SK-N-SH (cell line): ENCODE measurements at regions not wholly inside any gene's neighbourhood (a gene's known extent, or its start where the extent isn't known, plus 50 kb on each side); places are given as distances from the start of the nearest gene placed in this dataset.
A peak's percentile ranks its signal among the peaks of the same experiment; 100 is the strongest.

Experiments
- CTCF ChIA-PET: fragments of 300-600, 350-600 bp; formaldehyde crosslinking; extraction: SDS; loops from one replicate; lab custom pipeline; 2021; lab: Yijun Ruan, JAX
- POLR2A ChIA-PET: fragments of 350-600 bp; sonication (Branson Sonifier 250); formaldehyde crosslinking; extraction: SDS; loops from one replicate; lab custom pipeline; 2020; ENCODE audit warnings: antibody characterized with exemption, inconsistent platforms; lab: Yijun Ruan, JAX
- DNase-seq: peaks from one replicate; pipeline ENCODE4 v3.0.0; 2012
- H2AFZ ChIP-seq: fragments of 200-600 bp; sonication (generic); 2 replicates; pipeline ENCODE4 v1.8.1; 2016; ENCODE audit warnings: antibody characterized with exemption, mild to moderate bottlenecking, low read depth
- H3F3A ChIP-seq: fragments of 200-600 bp; sonication (generic); replicated peaks from 2 replicates; pipeline ENCODE3; 2016; ENCODE audit warnings: antibody characterized with exemption, mild to moderate bottlenecking; ENCODE audit not compliant: insufficient read depth
- H3K27ac ChIP-seq, 2 experiments: fragments of 200-500 bp in 1 of 2; fragments of 200-600 bp in 1 of 2; sonication (Bioruptor generic) in 1 of 2; sonication (generic), shearing (Covaris generic) in 1 of 2; 2 replicates each; pipeline versions ENCODE4 v1.5.1 to v1.6.1; 2014 to 2016; ENCODE audit warnings: low read depth in 2 of 2, inconsistent platforms in 1 of 2, low read length in 1 of 2, mild to moderate bottlenecking in 1 of 2, mixed read lengths in 1 of 2
- H3K27me3 ChIP-seq: fragments of 200-600 bp; sonication (generic), shearing (Covaris generic); 2 replicates; pipeline ENCODE4 v1.6.1; 2016; ENCODE audit warnings: mixed run types; ENCODE audit not compliant: insufficient read depth
- H3K36me3 ChIP-seq, 2 experiments: fragments of 200-500 bp in 1 of 2; fragments of 200-600 bp in 1 of 2; sonication (Bioruptor generic) in 1 of 2; sonication (generic) in 1 of 2; replicated peaks in 1 of 2; 2 replicates each; pipeline versions ENCODE3 to v1.5.1; 2014 to 2016; ENCODE audit warnings: low read length in 1 of 2, mild to moderate bottlenecking in 1 of 2; ENCODE audit not compliant: insufficient read depth in 2 of 2, control insufficient read depth in 1 of 2
- H3K4me1 ChIP-seq, 2 experiments: fragments of 200-500 bp in 1 of 2; fragments of 200-600 bp in 1 of 2; sonication (Bioruptor generic) in 1 of 2; sonication (generic), shearing (Covaris generic) in 1 of 2; 2 replicates each; pipeline versions ENCODE4 v1.5.1 to v1.6.1; 2014 to 2016; ENCODE audit warnings: low read depth in 1 of 2, low read length in 1 of 2, mixed run types in 1 of 2; ENCODE audit not compliant: insufficient read depth in 2 of 2, control insufficient read depth in 1 of 2
- H3K4me2 ChIP-seq: fragments of 200-600 bp; sonication (generic), shearing (Covaris generic); 2 replicates; pipeline ENCODE4 v1.6.1; 2017; ENCODE audit warnings: mixed run types
- H3K4me3 ChIP-seq, 2 experiments: fragments of 200-500 bp in 1 of 2; fragments of 200-600 bp in 1 of 2; sonication (Bioruptor generic) in 1 of 2; sonication (generic), shearing (Covaris generic) in 1 of 2; 2 replicates each; pipeline versions ENCODE4 v1.5.1 to v1.8.1; 2014 to 2016; ENCODE audit warnings: low read depth in 2 of 2, inconsistent platforms in 1 of 2, low read length in 1 of 2, mild to moderate bottlenecking in 1 of 2, mixed read lengths in 1 of 2, moderate library complexity in 1 of 2
- H3K79me2 ChIP-seq: fragments of 200-600 bp; sonication (generic); 2 replicates; pipeline ENCODE4 v1.8.1; 2017; ENCODE audit warnings: mild to moderate bottlenecking; ENCODE audit not compliant: insufficient read depth
- H3K9ac ChIP-seq: fragments of 200-600 bp; sonication (generic); 2 replicates; pipeline ENCODE4 v1.6.1; 2017; ENCODE audit warnings: mixed run types
- H3K9me2 ChIP-seq: fragments of 200-600 bp; sonication (generic); 2 replicates; pipeline ENCODE4 v1.6.1; 2017; ENCODE audit warnings: mixed run types
- H3K9me3 ChIP-seq: fragments of 200-600 bp; sonication (generic); 2 replicates; pipeline ENCODE4 v1.6.1; 2017; ENCODE audit warnings: mixed run types, mild to moderate bottlenecking, moderate library complexity
- H4K20me1 ChIP-seq: fragments of 200-600 bp; sonication (generic); 2 replicates; pipeline ENCODE4 v1.6.1; 2017; ENCODE audit warnings: mild to moderate bottlenecking, mixed run types; ENCODE audit not compliant: insufficient read depth
- CHD2 ChIP-seq: fragments of 150-350 bp; IDR thresholded peaks from 2 replicates; pipeline ENCODE4 v1.6.1; 2018; ENCODE audit warnings: low read length; ENCODE audit not compliant: partially characterized antibody
- ELF1 ChIP-seq: IDR thresholded peaks from 2 replicates; pipeline ENCODE4 v1.4.0; 2012
- EP300 ChIP-seq, 2 experiments: IDR thresholded peaks; 2 replicates each; pipeline versions ENCODE4 v1.4.0 to v1.6.1; 2012; ENCODE audit warnings: borderline replicate concordance in 1 of 2, low read depth in 1 of 2, low read length in 1 of 2
- EZH2phosphoT487 ChIP-seq: fragments of 200-600 bp; sonication (generic); IDR thresholded peaks from 2 replicates; pipeline ENCODE4 v1.6.1; 2017; ENCODE audit warnings: low read depth, mixed run types, mild to moderate bottlenecking, antibody characterized with exemption, moderate library complexity, borderline replicate concordance
- FOSL2 ChIP-seq: IDR thresholded peaks from 2 replicates; pipeline ENCODE4 v1.4.0; 2012; ENCODE audit warnings: low read depth, mild to moderate bottlenecking, moderate library complexity, borderline replicate concordance
- FOXM1 ChIP-seq: IDR thresholded peaks from 2 replicates; pipeline ENCODE4 v1.4.0; 2012; ENCODE audit warnings: low read depth, mild to moderate bottlenecking
- GABPA ChIP-seq: IDR thresholded peaks from 2 replicates; pipeline ENCODE4 v1.4.0; 2012; ENCODE audit warnings: low read depth, mild to moderate bottlenecking
- GATA2 ChIP-seq: sonication (generic); formaldehyde crosslinking; IDR thresholded peaks from 2 replicates; pipeline ENCODE4 v1.5.0; 2020; ENCODE audit warnings: mild to moderate bottlenecking, missing genetic modification reagents
- JUND ChIP-seq: IDR thresholded peaks from 2 replicates; pipeline ENCODE4 v1.4.0; 2012
- MAX ChIP-seq: IDR thresholded peaks from 2 replicates; pipeline ENCODE4 v1.4.0; 2012; ENCODE audit warnings: low read depth
- MXI1 ChIP-seq: IDR thresholded peaks from 2 replicates; pipeline ENCODE4 v1.6.1; 2012; ENCODE audit warnings: mild to moderate bottlenecking, low read depth, low read length, improper control_type of control experiment
- NRF1 ChIP-seq: IDR thresholded peaks from 2 replicates; pipeline ENCODE4 v1.6.1; 2012; ENCODE audit warnings: low read depth, mild to moderate bottlenecking, low read length
- POLR2AphosphoS5 ChIP-seq: IDR thresholded peaks from 2 replicates; pipeline ENCODE4 v1.6.1; 2012; ENCODE audit warnings: low read depth, low read length
- RAD21 ChIP-seq: IDR thresholded peaks from 2 replicates; pipeline ENCODE4 v1.6.1; 2012; ENCODE audit warnings: mild to moderate bottlenecking, low read length
- RCOR1 ChIP-seq: fragments of 150-350 bp; IDR thresholded peaks from 2 replicates; pipeline ENCODE4 v1.6.1; 2017; ENCODE audit warnings: antibody characterized with exemption, low read length
- SIN3A ChIP-seq: IDR thresholded peaks from 2 replicates; pipeline ENCODE4 v1.6.1; 2012; ENCODE audit warnings: low read depth, mild to moderate bottlenecking, low read length, moderate library complexity, borderline replicate concordance
- SMC3 ChIP-seq: IDR thresholded peaks from 2 replicates; pipeline ENCODE4 v1.6.1; 2012; ENCODE audit warnings: low read depth, low read length, improper control_type of control experiment
- TCF12 ChIP-seq: IDR thresholded peaks from 2 replicates; pipeline ENCODE4 v1.4.0; 2012
- WGBS: methylation state at CpG from one replicate; pipeline ENCODE4 v1.1.6; 2017; ENCODE audit warnings: low lambda C conversion rate; 5-methylcytosine and 5-hydroxymethylcytosine counted together
- TF ChIP-seq, protein P1 (sequence below): fragments of 150-350 bp; IDR thresholded peaks from 2 replicates; pipeline ENCODE4 v1.6.1; 2016; ENCODE audit warnings: mild to moderate bottlenecking, low read depth, low read length
- TF ChIP-seq, protein P2 (sequence below): IDR thresholded peaks from 2 replicates; pipeline ENCODE4 v1.4.0; 2012; ENCODE audit warnings: low read depth, borderline replicate concordance
- TF ChIP-seq, protein P3 (sequence below): fragments of 200-600 bp; sonication (generic); IDR thresholded peaks from 2 replicates; pipeline ENCODE4 v1.6.1; 2017; ENCODE audit warnings: antibody characterized with exemption, mild to moderate bottlenecking, moderate library complexity

DNA sequence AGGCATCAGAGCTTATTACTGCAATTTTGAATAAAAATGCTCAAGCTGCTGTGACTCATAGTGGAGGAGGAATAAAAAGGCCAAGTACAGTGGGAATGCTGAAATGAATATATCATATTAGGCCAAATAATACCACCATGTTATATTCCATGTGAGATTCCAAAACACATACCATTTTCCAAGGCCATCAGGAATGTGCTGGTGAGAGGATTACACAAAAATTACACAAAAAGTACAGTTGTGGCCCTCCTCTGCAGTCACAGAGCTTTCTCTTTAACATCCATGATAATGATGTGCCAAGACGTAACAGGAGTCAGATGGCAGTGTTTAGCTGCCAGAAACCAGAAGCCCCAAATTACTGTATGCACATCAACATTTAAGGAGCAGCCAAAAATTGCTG is 153.5 kb downstream of the PCDH18 start:
- Histone ChIP-seq H3K4me1 (peaks cover 0 to 3% of the 10 kb centered on the region in 2 experiments; a peak in 2 of 4 replicates), H3K4me3 (no peak overlapping the region), H3K36me3 (no peaks in the 10 kb centered on the region), H3K9me2 (no peaks in the 10 kb centered on the region), H3K4me2 (no peak overlapping the region), H3F3A (peaks cover 4% of the 10 kb centered on the region), H3K27me3 (no peaks in the 10 kb centered on the region), H3K9me3 (no peaks in the 10 kb centered on the region), H3K9ac (no peak overlapping the region), H4K20me1 (no peaks in the 10 kb centered on the region), H3K27ac (peak overlapping the region in 1 of 2 experiments; percentile 55; a peak in 2 of 4 replicates), H3K79me2 (no peaks in the 10 kb centered on the region), H2AFZ (no peak overlapping the region)
- DNase-seq = no peak
- POLR2A ChIA-PET = no interaction called here
- CTCF ChIA-PET = no interaction called here
- TF ChIP-seq, protein P1, sequence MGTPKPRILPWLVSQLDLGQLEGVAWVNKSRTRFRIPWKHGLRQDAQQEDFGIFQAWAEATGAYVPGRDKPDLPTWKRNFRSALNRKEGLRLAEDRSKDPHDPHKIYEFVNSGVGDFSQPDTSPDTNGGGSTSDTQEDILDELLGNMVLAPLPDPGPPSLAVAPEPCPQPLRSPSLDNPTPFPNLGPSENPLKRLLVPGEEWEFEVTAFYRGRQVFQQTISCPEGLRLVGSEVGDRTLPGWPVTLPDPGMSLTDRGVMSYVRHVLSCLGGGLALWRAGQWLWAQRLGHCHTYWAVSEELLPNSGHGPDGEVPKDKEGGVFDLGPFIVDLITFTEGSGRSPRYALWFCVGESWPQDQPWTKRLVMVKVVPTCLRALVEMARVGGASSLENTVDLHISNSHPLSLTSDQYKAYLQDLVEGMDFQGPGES = no peak
- TF ChIP-seq EP300 (IDR thresholded peaks at IDR 0.05; ENCODE audit: borderline replicate concordance in 1 of 2, low read depth in 1 of 2, low read length in 1 of 2) (no peak), RAD21 (peak; percentile 38), GABPA (no peak), FOSL2 (no peak), CHD2 (no peak), RCOR1 (no peak), ELF1 (no peak), POLR2AphosphoS5 (no peak), NRF1 (no peak), JUND (no peak), MXI1 (no peak), TCF12 (no peak), MAX (no peak), SIN3A (no peak), SMC3 (peak; percentile 12; the same call in 1 of the 2 replicates)
- TF ChIP-seq, protein P2, sequence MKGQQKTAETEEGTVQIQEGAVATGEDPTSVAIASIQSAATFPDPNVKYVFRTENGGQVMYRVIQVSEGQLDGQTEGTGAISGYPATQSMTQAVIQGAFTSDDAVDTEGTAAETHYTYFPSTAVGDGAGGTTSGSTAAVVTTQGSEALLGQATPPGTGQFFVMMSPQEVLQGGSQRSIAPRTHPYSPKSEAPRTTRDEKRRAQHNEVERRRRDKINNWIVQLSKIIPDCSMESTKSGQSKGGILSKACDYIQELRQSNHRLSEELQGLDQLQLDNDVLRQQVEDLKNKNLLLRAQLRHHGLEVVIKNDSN = no peak
- WGBS = 71% methylated on average over 1 of the region's 1 CpG

GRCh38 chr4:137378393-137378792 is 153.9 kb downstream of the PCDH18 start:
- Histone ChIP-seq H3K4me1 (peaks cover 0 to 3% of the 10 kb centered on the region in 2 experiments; a peak in 2 of 4 replicates), H3K4me2 (no peak overlapping the region), H3K9me3 (no peaks in the 10 kb centered on the region), H3K27me3 (no peaks in the 10 kb centered on the region), H3K79me2 (no peaks in the 10 kb centered on the region), H3K9me2 (no peaks in the 10 kb centered on the region), H3F3A (peaks cover 4% of the 10 kb centered on the region), H3K4me3 (no peak overlapping the region), H3K27ac (peak overlapping the region in 1 of 2 experiments; percentile 55; a peak in 2 of 4 replicates), H4K20me1 (no peaks in the 10 kb centered on the region), H3K36me3 (no peaks in the 10 kb centered on the region), H2AFZ (no peak overlapping the region), H3K9ac (no peak overlapping the region)
- ChIA-PET POLR2A (no interaction called here), CTCF (no interaction called here)
- TF ChIP-seq GATA2 (CRISPR knock-in tag) (no peak), NRF1 (no peak), TCF12 (no peak), EZH2phosphoT487 (no peak), SIN3A (no peak), FOXM1 (no peak), SMC3 (no peak), FOSL2 (no peak)
- TF ChIP-seq, protein P3, sequence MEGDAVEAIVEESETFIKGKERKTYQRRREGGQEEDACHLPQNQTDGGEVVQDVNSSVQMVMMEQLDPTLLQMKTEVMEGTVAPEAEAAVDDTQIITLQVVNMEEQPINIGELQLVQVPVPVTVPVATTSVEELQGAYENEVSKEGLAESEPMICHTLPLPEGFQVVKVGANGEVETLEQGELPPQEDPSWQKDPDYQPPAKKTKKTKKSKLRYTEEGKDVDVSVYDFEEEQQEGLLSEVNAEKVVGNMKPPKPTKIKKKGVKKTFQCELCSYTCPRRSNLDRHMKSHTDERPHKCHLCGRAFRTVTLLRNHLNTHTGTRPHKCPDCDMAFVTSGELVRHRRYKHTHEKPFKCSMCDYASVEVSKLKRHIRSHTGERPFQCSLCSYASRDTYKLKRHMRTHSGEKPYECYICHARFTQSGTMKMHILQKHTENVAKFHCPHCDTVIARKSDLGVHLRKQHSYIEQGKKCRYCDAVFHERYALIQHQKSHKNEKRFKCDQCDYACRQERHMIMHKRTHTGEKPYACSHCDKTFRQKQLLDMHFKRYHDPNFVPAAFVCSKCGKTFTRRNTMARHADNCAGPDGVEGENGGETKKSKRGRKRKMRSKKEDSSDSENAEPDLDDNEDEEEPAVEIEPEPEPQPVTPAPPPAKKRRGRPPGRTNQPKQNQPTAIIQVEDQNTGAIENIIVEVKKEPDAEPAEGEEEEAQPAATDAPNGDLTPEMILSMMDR = no peak
- TF ChIP-seq, protein P1 = no peak
- 83% methylated on average over 3 of the region's 3 CpGs for WGBS
- DNase-seq = no peak
